HEK293 (cell line): ENCODE measurements at regions not wholly inside any gene's neighbourhood (a gene's known extent, or its start where the extent isn't known, plus 50 kb on each side); places are given as distances from the start of the nearest gene placed in this dataset.

Source experiments
- KLF16 ChIP-seq: fragments of 450-650 bp; formaldehyde crosslinking; IDR thresholded peaks from 2 replicates; pipeline ENCODE4 v1.5.1; 2017; ENCODE audit warnings: missing biosample characterization, missing genetic modification characterization
- KLF9 ChIP-seq: fragments of 450-650 bp; formaldehyde crosslinking; IDR thresholded peaks from 2 replicates; pipeline ENCODE4 v1.5.1; 2016; ENCODE audit warnings: missing biosample characterization, missing genetic modification characterization, low read depth
- SETDB1 ChIP-seq: IDR thresholded peaks from one replicate; pipeline ENCODE4 v1.6.1; 2017; ENCODE audit warnings: mild to moderate bottlenecking, low read length, moderate library complexity, mixed read lengths; ENCODE audit not compliant: insufficient read length
- YY1 ChIP-seq: fragments of 450-650 bp; formaldehyde crosslinking; IDR thresholded peaks from 2 replicates; pipeline ENCODE4 v1.5.1; 2018; ENCODE audit warnings: missing biosample characterization, missing genetic modification characterization
- ZBTB21 ChIP-seq: fragments of 450-650 bp; formaldehyde crosslinking; IDR thresholded peaks from 2 replicates; pipeline ENCODE4 v1.5.1; 2017; ENCODE audit warnings: missing biosample characterization, missing genetic modification characterization
- ZNF248 ChIP-seq: fragments of 450-650 bp; formaldehyde crosslinking; IDR thresholded peaks from 2 replicates; pipeline ENCODE4 v1.5.1; 2017; ENCODE audit warnings: missing biosample characterization, missing genetic modification characterization
- ZNF660 ChIP-seq: fragments of 450-650 bp; IDR thresholded peaks from 2 replicates; pipeline ENCODE4 v1.5.1; 2018; ENCODE audit warnings: missing biosample characterization, mild to moderate bottlenecking, missing genetic modification characterization
- TF ChIP-seq, protein P1 (sequence below): IDR thresholded peaks from 2 replicates; pipeline ENCODE4 v1.6.1; 2011; ENCODE audit warnings: mild to moderate bottlenecking, low read depth, low read length, borderline replicate concordance
- TF ChIP-seq, protein P2 (sequence below): fragments of 450-650 bp; formaldehyde crosslinking; IDR thresholded peaks from 2 replicates; pipeline ENCODE4 v1.5.1; 2016; ENCODE audit warnings: missing biosample characterization, missing genetic modification characterization
- TF ChIP-seq, protein P3 (sequence below): fragments of 450-650 bp; formaldehyde crosslinking; IDR thresholded peaks from 2 replicates; pipeline ENCODE4 v1.5.1; 2016; ENCODE audit warnings: missing biosample characterization, missing genetic modification characterization
- TF ChIP-seq, protein P4 (sequence below): fragments of 450-650 bp; formaldehyde crosslinking; IDR thresholded peaks from 2 replicates; pipeline ENCODE4 v1.5.1; 2016; ENCODE audit warnings: missing biosample characterization, missing genetic modification characterization
- TF ChIP-seq, protein P5 (sequence below): fragments of 450-650 bp; formaldehyde crosslinking; IDR thresholded peaks from 2 replicates; pipeline ENCODE4 v1.5.1; 2017; ENCODE audit warnings: missing biosample characterization, mild to moderate bottlenecking, missing genetic modification characterization, moderate library complexity

DNA sequence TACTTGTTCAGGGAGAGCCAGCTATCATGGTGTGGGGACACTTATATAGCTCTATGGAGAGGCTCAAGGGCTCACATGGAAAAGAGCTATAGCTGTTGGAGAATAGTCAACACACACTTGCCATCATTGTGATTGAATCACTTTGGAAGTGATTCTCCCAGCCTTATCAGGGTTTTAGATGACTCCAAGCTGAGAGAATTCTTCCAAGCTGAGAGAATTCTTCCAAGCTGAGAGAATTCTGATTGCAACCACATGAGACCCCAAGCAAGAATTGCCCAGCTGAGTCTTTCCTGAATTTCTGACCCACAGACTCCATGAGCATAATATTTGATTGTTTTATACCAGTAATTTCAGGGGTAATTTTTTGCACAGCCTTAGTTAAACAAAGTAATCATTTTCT lies 1318.3 kb upstream of the RAG2 start:
- TF ChIP-seq ZNF248 (tag by site-specific recombination) = no peak
- TF ChIP-seq, protein P1, sequence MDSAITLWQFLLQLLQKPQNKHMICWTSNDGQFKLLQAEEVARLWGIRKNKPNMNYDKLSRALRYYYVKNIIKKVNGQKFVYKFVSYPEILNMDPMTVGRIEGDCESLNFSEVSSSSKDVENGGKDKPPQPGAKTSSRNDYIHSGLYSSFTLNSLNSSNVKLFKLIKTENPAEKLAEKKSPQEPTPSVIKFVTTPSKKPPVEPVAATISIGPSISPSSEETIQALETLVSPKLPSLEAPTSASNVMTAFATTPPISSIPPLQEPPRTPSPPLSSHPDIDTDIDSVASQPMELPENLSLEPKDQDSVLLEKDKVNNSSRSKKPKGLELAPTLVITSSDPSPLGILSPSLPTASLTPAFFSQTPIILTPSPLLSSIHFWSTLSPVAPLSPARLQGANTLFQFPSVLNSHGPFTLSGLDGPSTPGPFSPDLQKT = no peak
- TF ChIP-seq KLF9 (tag by site-specific recombination) = no peak
- no peak for TF ChIP-seq YY1
- TF ChIP-seq ZBTB21 (tag by site-specific recombination) = no peak
- TF ChIP-seq, protein P2, sequence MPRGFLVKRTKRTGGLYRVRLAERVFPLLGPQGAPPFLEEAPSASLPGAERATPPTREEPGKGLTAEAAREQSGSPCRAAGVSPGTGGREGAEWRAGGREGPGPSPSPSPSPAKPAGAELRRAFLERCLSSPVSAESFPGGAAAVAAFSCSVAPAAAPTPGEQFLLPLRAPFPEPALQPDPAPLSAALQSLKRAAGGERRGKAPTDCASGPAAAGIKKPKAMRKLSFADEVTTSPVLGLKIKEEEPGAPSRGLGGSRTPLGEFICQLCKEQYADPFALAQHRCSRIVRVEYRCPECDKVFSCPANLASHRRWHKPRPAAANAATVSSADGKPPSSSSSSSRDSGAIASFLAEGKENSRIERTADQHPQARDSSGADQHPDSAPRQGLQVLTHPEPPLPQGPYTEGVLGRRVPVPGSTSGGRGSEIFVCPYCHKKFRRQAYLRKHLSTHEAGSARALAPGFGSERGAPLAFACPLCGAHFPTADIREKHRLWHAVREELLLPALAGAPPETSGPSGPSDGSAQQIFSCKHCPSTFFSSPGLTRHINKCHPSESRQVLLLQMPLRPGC (tag by site-specific recombination) = no peak
- TF ChIP-seq, protein P3, sequence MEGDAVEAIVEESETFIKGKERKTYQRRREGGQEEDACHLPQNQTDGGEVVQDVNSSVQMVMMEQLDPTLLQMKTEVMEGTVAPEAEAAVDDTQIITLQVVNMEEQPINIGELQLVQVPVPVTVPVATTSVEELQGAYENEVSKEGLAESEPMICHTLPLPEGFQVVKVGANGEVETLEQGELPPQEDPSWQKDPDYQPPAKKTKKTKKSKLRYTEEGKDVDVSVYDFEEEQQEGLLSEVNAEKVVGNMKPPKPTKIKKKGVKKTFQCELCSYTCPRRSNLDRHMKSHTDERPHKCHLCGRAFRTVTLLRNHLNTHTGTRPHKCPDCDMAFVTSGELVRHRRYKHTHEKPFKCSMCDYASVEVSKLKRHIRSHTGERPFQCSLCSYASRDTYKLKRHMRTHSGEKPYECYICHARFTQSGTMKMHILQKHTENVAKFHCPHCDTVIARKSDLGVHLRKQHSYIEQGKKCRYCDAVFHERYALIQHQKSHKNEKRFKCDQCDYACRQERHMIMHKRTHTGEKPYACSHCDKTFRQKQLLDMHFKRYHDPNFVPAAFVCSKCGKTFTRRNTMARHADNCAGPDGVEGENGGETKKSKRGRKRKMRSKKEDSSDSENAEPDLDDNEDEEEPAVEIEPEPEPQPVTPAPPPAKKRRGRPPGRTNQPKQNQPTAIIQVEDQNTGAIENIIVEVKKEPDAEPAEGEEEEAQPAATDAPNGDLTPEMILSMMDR (tag by site-specific recombination) = no peak
- TF ChIP-seq SETDB1 = no peak
- TF ChIP-seq KLF16 (tag by site-specific recombination) = no peak
- TF ChIP-seq, protein P4, sequence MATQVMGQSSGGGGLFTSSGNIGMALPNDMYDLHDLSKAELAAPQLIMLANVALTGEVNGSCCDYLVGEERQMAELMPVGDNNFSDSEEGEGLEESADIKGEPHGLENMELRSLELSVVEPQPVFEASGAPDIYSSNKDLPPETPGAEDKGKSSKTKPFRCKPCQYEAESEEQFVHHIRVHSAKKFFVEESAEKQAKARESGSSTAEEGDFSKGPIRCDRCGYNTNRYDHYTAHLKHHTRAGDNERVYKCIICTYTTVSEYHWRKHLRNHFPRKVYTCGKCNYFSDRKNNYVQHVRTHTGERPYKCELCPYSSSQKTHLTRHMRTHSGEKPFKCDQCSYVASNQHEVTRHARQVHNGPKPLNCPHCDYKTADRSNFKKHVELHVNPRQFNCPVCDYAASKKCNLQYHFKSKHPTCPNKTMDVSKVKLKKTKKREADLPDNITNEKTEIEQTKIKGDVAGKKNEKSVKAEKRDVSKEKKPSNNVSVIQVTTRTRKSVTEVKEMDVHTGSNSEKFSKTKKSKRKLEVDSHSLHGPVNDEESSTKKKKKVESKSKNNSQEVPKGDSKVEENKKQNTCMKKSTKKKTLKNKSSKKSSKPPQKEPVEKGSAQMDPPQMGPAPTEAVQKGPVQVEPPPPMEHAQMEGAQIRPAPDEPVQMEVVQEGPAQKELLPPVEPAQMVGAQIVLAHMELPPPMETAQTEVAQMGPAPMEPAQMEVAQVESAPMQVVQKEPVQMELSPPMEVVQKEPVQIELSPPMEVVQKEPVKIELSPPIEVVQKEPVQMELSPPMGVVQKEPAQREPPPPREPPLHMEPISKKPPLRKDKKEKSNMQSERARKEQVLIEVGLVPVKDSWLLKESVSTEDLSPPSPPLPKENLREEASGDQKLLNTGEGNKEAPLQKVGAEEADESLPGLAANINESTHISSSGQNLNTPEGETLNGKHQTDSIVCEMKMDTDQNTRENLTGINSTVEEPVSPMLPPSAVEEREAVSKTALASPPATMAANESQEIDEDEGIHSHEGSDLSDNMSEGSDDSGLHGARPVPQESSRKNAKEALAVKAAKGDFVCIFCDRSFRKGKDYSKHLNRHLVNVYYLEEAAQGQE (tag by site-specific recombination) = no peak
- no peak for TF ChIP-seq ZNF660 (tag by site-specific recombination)
- TF ChIP-seq, protein P5, sequence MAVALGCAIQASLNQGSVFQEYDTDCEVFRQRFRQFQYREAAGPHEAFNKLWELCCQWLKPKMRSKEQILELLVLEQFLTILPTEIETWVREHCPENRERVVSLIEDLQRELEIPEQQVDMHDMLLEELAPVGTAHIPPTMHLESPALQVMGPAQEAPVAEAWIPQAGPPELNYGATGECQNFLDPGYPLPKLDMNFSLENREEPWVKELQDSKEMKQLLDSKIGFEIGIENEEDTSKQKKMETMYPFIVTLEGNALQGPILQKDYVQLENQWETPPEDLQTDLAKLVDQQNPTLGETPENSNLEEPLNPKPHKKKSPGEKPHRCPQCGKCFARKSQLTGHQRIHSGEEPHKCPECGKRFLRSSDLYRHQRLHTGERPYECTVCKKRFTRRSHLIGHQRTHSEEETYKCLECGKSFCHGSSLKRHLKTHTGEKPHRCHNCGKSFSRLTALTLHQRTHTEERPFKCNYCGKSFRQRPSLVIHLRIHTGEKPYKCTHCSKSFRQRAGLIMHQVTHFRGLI = no peak
